DMS 273 (cell line): ENCODE measurements at regions not wholly inside any gene's neighbourhood (a gene's known extent, or its start where the extent isn't known, plus 50 kb on each side); places are given as distances from the start of the nearest gene placed in this dataset.

Source experiments
- DNase-seq: peaks from one replicate; lab custom pipeline; 2025; ENCODE audit not compliant: unreplicated experiment; lab: John Stamatoyannopoulos, UW

GRCh38 chr1:30048905-30049304 is 674.5 kb downstream of the MATN1 start:
- DNase-seq: no peak

GRCh38 chr1:30047576-30047975 is 675.8 kb downstream of the MATN1 start:
- no peak for DNase-seq

GRCh38 chr1:30046751-30047150 is 676.6 kb downstream of the MATN1 start:
- DNase-seq: no peak

- DNase-seq: no peak
Measured at GRCh38 chr1:30045304-30046090, 677.9 kb downstream of the MATN1 start.

DNA sequence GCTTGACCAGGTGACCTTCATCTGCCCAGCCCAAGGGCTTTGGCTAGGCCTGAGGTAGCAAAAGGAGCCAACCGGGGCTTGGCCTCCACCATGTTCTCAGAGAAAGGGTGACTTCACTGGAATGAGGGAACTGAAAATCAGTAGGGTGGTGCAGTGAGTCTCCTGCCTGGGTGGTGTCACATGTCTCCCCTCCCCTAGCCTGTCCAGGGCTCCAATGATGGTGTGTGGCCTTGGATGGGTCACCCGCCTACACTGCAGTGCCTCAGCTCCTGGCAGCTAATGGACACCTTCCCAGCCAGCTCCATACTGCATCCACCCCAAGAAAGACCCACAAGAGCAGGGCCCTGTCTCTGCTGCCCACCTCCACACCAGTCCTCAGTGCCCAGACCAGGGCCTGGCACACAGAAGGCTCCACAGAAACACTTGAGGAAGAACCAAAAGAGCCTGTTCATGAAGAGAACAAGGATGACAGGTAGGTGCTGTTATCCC is 678.7 kb downstream of the MATN1 start:
- DNase-seq: no peak

DNA sequence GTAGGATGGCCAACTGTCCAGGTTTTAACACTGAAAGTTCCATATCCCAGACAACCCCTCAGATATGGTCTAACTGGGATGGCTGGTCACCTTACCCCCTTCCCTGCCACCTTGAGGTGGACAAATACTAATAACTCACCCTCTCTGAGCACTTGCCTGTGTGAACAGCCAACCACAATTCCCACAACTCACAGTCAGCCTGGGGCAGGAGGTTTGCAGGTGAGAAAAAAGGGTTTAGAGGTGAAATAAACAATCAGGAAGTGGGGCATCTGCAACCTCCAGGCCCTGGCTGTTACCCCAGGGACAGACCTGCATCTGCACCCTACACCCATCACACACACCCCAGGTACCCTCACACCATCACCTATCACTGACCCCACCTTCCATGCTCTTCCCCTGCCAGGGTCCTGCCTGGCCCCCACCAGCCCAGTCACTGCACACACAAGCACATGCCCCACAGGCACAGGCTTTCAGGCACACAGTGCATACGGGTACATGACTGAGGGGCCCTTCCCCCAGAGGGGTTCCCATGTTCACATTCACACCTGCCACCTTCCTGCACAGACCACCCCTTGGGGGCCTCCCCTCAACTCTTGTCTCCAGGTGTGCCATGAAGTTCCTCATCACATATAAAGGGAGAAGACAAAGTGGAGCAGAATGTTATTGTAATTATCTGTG is 679.5 kb downstream of the MATN1 start:
- DNase-seq: no peak

DNA sequence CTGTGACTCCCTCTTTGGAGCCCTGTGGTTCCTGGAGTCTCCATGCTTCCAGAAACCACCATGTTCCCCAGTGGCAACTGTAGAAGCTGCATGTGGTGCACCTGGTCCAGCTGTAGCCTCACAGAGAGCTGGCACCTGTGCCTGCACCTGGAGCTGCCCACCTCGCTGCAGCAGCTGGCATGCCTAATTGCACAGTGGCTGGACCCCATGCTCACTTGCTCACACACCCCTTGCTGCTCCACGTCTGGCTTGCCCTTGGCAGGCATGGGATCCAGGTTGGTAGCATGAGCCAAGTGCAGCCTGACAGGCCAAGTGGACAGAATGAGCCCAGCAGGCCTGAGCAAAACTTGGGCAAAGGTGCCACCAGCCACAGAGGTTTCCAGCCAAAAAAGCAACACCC is 680.1 kb downstream of the MATN1 start:
- DNase-seq: no peak

- DNase-seq: no peak
Measured at GRCh38 chr1:30042438-30043147, 680.8 kb downstream of the MATN1 start.

DNA sequence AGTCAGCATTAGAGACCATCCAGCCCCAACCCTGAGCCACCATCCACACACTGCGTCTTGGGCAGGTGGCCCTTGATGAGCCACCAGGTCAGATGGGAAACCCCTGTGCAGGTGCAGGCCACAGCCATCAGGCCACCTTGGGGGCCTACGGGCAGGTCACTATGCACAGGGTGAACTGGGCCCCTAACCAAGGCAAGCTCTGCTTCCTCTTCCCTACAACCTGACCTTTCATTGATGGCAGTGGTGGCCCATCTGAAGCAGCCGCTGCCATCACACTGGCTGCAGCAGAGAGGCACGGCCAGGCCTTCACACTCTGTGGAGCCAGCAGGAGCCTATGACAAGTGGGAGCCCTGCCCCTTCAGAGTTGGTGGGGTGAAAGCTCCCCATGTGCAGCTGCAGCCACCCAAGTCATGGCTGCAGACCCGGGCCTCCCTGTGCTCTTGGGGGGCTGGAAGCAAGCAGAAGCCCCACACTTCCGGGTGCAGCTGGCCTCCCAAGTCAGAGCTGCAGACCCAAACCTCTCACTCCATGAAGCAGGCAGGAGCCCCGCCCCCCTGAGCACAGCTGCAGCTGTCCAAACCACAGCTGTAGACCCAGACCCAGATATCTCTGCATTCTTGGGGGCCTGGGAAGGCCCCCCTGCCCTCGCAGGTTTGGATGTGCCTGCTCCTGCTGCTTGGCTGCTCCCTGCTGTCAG is 681.5 kb downstream of the MATN1 start:
- DNase-seq: no peak

- DNase-seq: no peak
Measured at GRCh38 chr1:30040081-30041019, 683.0 kb downstream of the MATN1 start.

DNA sequence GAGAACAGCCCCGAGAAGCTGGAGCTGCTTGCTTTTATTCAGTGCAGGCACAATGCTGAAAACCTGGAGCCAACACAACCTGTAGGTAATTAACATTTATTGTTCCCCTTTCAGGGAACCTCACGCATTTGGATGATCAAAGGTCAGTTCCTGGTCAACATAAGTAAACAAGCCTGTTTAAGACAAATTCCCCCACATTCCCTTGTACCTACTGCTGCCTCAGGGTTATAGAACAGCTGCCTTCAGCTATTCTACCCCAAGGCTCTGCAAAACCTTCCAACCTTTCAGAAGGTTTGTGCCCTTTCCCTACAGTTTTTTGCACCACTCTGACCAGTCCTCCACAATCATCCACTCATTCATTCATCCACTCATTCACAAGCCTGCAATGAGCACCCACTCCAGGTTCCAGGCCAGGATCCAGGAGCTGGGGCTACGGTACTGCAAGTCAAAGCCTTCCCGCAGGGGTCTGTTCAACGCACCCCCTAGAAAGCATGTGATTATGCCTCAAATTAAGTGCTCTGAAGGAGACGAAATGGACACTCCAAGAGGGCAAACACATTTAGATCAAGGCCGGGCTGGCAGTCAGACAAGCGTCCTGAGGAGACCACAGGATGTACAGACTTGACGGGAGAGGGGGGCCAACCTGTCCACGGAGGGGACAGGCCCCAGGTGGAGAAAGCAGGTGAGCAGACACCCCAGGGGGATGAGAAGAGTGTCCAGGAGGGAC is 683.9 kb downstream of the MATN1 start:
- no peak for DNase-seq

- no peak for DNase-seq
Measured at GRCh38 chr1:30038134-30039025, 685.0 kb downstream of the MATN1 start.

DNA sequence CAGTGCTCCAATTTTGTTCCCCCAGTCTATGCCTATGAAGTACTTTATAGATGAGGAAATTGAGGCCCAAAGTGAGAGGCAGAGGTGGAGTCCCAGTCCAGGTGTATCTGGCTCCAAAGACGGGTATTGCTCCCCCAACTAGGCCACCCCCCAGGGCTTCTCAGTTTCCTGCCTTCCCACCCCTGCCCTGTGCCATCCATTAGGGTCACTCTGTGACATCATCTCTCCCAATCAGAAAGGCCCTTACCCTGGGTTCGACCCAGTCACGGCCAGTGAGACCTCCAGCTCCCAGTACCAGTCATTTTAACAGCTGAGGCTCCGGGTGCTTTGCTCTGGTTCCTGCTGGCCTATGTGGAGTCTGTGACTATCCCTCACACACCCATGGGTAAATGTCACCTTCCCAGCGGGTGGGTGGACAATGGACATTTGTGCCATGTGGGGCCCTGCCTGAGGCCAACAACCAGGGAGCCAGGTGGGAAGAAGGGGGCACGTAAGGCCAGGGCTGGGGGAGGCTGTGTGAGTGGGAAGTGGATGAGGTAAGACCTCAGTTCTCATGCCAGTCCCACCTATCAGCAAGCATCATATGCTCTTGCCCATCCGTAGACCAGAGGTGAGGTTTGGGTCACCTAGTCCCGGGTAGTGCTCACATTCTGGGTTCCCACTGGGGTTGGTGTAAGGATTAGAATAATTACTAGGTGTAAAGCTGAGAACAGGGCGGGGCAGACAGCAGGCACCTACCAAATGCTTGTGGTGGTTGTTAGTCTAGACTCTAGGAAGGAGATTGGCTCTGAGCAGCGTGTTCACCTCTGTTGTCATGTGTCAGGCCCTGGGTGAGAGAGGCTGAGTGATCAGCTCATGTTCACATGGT is 685.9 kb downstream of the MATN1 start:
- no peak for DNase-seq

GRCh38 chr1:30036666-30037065 is 686.7 kb downstream of the MATN1 start:
- no peak for DNase-seq

GRCh38 chr1:30036229-30036547 is 687.2 kb downstream of the MATN1 start:
- no peak for DNase-seq

GRCh38 chr1:30035522-30036228 is 687.7 kb downstream of the MATN1 start:
- DNase-seq: no peak
